Left renal cortex interstitium (tissue), 4 donors: ENCODE measurements at regions not wholly inside any gene's neighbourhood (a gene's known extent, or its start where the extent isn't known, plus 50 kb on each side); places are given as distances from the start of the nearest gene placed in this dataset.
"Not testable (repeated sequence)": the region's sequence is repeated elsewhere in the genome, so short reads cannot be mapped to it uniquely, and the experiment has no call there.

Experiments used
- DNase-seq, 4 donors: peaks; one replicate each; pipeline ENCODE4 v3.0.0-alpha.2; 2013; ENCODE audit warnings: low read depth in 4 of 4, low spot score in 2 of 4, missing footprints in 1 of 4

GRCh38 chr10:46792657-46793357, 118.4 kb upstream of the PTPN20 start:
- not testable (repeated sequence) for DNase-seq

- not testable (repeated sequence) for DNase-seq
Observed at GRCh38 chr10:46796351-46796750, 114.9 kb upstream of the PTPN20 start.

GRCh38 chr10:46802010-46802409, 109.2 kb upstream of the PTPN20 start:
- not testable (repeated sequence) for DNase-seq

- not testable (repeated sequence) for DNase-seq
Observed at GRCh38 chr10:46803082-46803481, 108.1 kb upstream of the PTPN20 start.

GRCh38 chr10:46810222-46810621, 101.0 kb upstream of the PTPN20 start:
- DNase-seq = not testable (repeated sequence)

GRCh38 chr10:46816126-46816525, 95.1 kb upstream of the PTPN20 start:
- DNase-seq = not testable (repeated sequence)

- not testable (repeated sequence) for DNase-seq
Observed at GRCh38 chr10:46840393-46841050, 70.7 kb upstream of the PTPN20 start.

GRCh38 chr10:46841051-46841593, 70.1 kb upstream of the PTPN20 start:
- DNase-seq = not testable (repeated sequence)

- not testable (repeated sequence) for DNase-seq
Observed at GRCh38 chr10:46845194-46845593, 66.0 kb upstream of the PTPN20 start.

GRCh38 chr10:46845640-46846039, 65.6 kb upstream of the PTPN20 start:
- DNase-seq = not testable (repeated sequence)

GRCh38 chr10:46860753-46861152, 50.5 kb upstream of the PTPN20 start:
- DNase-seq = not testable (repeated sequence)
